Neural crest cell (in vitro differentiated cells): ENCODE measurements at regions not wholly inside any gene's neighbourhood (a gene's known extent, or its start where the extent isn't known, plus 50 kb on each side); places are given as distances from the start of the nearest gene placed in this dataset.
A peak's percentile ranks its signal among the peaks of the same experiment; 100 is the strongest.

Experiments used
- DNase-seq: peaks from one replicate; pipeline ENCODE4 v3.0.0; 2021; ENCODE audit warnings: low read depth, mixed read lengths, low spot score
- H3K27ac Mint-ChIP-seq: one replicate; pipeline ENCODE4 v1.8.0; 2021; ENCODE audit warnings: mild to moderate bottlenecking, mixed read lengths; ENCODE audit not compliant: unreplicated experiment
- H3K27me3 Mint-ChIP-seq: 2 replicates; pipeline ENCODE4 v1.8.0; 2021; ENCODE audit warnings: low read depth, mild to moderate bottlenecking, mixed read lengths
- H3K36me3 Mint-ChIP-seq: 2 replicates; pipeline ENCODE4 v1.8.0; 2021; ENCODE audit warnings: low read depth, mild to moderate bottlenecking, mixed read lengths
- H3K4me1 Mint-ChIP-seq: 2 replicates; pipeline ENCODE4 v1.8.0; 2021; ENCODE audit warnings: mixed read lengths
- H3K4me3 Mint-ChIP-seq: one replicate; pipeline ENCODE4 v1.8.0; 2021; ENCODE audit warnings: mild to moderate bottlenecking, mixed read lengths
- H3K9me3 Mint-ChIP-seq: 2 replicates; pipeline ENCODE4 v1.8.0; 2021; ENCODE audit warnings: mixed read lengths
- TF ChIP-seq, protein P1 (sequence below): fragments of 200-600 bp; sonication (generic); conservative IDR thresholded peaks from 2 replicates; pipeline ENCODE4 v1.5.0; 2021; ENCODE audit warnings: antibody characterized with exemption, mild to moderate bottlenecking

DNA sequence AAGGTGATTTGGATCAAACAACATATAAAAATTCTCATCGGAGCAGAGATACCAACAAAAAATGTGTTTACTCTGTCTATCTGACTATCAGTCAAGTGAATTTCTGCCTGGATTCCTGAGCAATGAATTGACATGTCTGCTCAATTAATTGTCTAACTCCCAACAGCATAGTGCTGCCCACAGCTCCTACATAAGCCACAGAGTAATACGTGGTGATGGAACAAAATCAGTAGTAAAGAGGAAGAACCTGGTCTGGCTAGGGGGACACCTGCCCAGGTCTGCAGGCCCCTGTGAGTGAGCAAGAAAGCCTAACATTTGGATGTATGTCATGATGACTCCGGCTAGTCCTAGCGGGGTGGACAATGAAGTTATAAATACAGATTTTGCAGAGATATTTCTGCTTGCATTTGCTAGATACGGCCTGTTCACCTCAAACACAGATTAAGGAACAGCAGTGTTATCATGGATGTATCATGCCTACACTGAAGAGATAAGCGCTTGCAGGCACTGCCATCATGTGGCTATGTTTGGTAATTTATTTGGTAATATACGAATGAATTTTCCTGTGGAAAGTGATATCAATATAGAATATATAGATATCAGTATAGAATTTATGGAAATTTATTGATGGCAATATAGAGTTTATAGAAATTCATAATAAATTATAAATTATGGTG is 69.6 kb upstream of the LRRC8B start:
- H3K27me3 Mint-ChIP-seq, result peaks cover 4% of the 10 kb centered on the region
- H3K36me3 Mint-ChIP-seq, result no peaks in the 10 kb centered on the region
- TF ChIP-seq, protein P1, sequence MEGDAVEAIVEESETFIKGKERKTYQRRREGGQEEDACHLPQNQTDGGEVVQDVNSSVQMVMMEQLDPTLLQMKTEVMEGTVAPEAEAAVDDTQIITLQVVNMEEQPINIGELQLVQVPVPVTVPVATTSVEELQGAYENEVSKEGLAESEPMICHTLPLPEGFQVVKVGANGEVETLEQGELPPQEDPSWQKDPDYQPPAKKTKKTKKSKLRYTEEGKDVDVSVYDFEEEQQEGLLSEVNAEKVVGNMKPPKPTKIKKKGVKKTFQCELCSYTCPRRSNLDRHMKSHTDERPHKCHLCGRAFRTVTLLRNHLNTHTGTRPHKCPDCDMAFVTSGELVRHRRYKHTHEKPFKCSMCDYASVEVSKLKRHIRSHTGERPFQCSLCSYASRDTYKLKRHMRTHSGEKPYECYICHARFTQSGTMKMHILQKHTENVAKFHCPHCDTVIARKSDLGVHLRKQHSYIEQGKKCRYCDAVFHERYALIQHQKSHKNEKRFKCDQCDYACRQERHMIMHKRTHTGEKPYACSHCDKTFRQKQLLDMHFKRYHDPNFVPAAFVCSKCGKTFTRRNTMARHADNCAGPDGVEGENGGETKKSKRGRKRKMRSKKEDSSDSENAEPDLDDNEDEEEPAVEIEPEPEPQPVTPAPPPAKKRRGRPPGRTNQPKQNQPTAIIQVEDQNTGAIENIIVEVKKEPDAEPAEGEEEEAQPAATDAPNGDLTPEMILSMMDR, result peak; percentile 87
- peaks cover 7% of the 10 kb centered on the region for H3K4me1 Mint-ChIP-seq
- no peak overlapping the region for H3K27ac Mint-ChIP-seq
- DNase-seq, result peak; percentile 48
- H3K4me3 Mint-ChIP-seq, result no peak overlapping the region
- H3K9me3 Mint-ChIP-seq, result no peaks in the 10 kb centered on the region

DNA sequence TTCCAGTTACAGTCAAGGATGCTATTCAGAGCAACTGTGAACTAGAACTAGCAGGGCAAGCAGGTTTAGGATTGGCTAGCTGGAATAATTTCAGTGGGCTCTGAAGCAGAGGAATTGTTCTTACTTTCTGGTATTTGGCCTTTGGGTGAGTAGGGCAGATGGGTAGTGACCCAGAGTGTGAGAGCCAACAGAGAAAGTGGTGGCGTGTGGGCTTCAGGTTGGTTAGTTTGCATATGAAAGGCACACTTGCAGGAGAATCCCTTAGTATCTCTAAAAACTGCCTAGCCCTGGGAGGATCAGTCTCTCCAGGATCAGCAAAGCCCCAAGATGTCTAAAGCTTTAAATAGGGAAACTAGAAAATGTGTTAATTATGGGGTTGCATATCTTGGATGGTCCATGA is 67.6 kb upstream of the LRRC8B start:
- peaks cover 7% of the 10 kb centered on the region for H3K4me1 Mint-ChIP-seq
- TF ChIP-seq, protein P1, result no peak
- no peak overlapping the region for H3K27ac Mint-ChIP-seq
- H3K9me3 Mint-ChIP-seq, result no peaks in the 10 kb centered on the region
- DNase-seq, result no peak
- no peak overlapping the region for H3K4me3 Mint-ChIP-seq
- peaks cover 10% of the 10 kb centered on the region for H3K27me3 Mint-ChIP-seq
- H3K36me3 Mint-ChIP-seq, result no peaks in the 10 kb centered on the region

DNA sequence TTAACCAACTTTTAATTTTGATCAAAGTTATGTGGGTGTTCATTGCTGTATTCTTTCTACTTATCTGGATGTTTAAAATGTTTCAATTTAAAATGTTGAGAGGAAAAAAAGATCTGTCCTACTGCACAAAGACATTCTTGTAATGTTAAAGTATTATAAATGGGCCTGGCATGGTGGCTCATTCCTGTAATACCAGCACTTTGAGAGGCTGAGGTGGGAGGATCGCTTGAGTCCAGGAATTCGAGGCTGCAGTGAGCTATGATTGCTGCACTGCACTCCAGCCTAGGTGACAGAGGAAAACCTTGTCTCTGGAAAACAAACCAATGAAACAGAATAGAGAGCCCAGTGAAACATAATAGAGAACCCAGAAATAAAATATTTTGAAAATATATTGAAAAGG is 65.5 kb upstream of the LRRC8B start:
- H3K4me3 Mint-ChIP-seq, result no peak overlapping the region
- peaks cover 12% of the 10 kb centered on the region for H3K27me3 Mint-ChIP-seq
- no peak overlapping the region for H3K27ac Mint-ChIP-seq
- TF ChIP-seq, protein P1, result no peak
- peaks cover 7% of the 10 kb centered on the region for H3K4me1 Mint-ChIP-seq
- H3K36me3 Mint-ChIP-seq, result no peaks in the 10 kb centered on the region
- DNase-seq, result no peak
- no peaks in the 10 kb centered on the region for H3K9me3 Mint-ChIP-seq

DNA sequence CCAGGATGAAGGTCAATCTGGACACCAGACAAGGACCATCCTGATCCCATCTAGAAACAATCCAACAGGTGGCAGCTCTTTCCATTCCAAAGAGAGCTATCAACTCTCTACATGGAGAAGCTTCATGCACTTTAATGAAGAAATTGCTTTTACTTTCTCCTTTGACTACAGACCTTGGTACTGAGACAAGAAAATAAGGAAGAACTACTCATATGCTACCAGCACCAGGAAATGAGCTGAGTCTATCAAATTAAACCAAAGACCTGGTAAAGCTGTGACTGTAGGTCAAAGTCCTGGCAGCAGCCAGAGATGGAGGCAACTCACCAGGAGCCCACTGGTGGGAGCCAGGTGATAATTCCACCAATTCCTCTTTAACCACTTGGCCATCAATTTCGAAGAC is 64.3 kb upstream of the LRRC8B start:
- Mint-ChIP-seq H3K36me3 (no peaks in the 10 kb centered on the region), H3K4me3 (no peak overlapping the region), H3K4me1 (peaks cover 7% of the 10 kb centered on the region), H3K9me3 (no peaks in the 10 kb centered on the region), H3K27me3 (peaks cover 12% of the 10 kb centered on the region), H3K27ac (no peak overlapping the region)
- TF ChIP-seq, protein P1, result no peak
- DNase-seq, result no peak

DNA sequence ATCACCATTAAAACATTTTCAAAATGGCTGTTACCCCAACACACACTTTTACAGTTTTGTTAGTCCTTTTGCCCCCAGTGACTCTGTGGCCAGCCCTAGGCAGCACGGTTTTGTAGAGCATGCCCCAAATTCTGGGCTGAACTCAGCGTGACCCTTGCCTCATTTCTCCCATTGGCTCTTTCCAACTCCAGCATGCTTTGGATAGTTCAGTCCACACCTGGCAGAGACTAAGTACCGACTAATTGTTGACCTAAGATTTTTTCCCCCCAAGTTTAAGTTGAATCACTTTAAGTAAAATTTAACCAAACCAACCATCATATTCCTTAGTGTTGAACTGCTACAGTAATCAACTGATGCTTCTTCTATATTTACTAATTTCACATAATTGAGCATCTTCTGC is 62.4 kb upstream of the LRRC8B start:
- Mint-ChIP-seq H3K9me3 (no peaks in the 10 kb centered on the region), H3K36me3 (no peaks in the 10 kb centered on the region), H3K27me3 (peaks cover 17% of the 10 kb centered on the region), H3K4me3 (no peak overlapping the region), H3K27ac (no peak overlapping the region), H3K4me1 (no peaks in the 10 kb centered on the region)
- no peak for DNase-seq
- TF ChIP-seq, protein P1, result no peak
